OCI-LY7 (cell line): ENCODE measurements at regions not wholly inside any gene's neighbourhood (a gene's known extent, or its start where the extent isn't known, plus 50 kb on each side); places are given as distances from the start of the nearest gene placed in this dataset.

Experiments
- CTCF ChIP-seq: fragments of 200-600 bp; sonication (generic); conservative IDR thresholded peaks from 2 replicates; pipeline ENCODE4 v1.5.1; 2014; ENCODE audit warnings: mild to moderate bottlenecking, antibody characterized with exemption, low read length, moderate library complexity, mixed read lengths
- EZH2phosphoT487 ChIP-seq: fragments of 200-600 bp; sonication (generic); IDR thresholded peaks from 2 replicates; pipeline ENCODE4 v1.6.1; 2018; ENCODE audit warnings: low read depth, borderline replicate concordance, mild to moderate bottlenecking, mixed run types, antibody characterized with exemption, low read length, moderate library complexity, mixed read lengths

GRCh38 chr22:49716441-49716840 is 111.2 kb downstream of the BRD1 start:
- TF ChIP-seq EZH2phosphoT487: no peak
- TF ChIP-seq CTCF: no peak
